ENCODE measurements at regions not wholly inside any gene's neighbourhood (a gene's known extent, or its start where the extent isn't known, plus 50 kb on each side); places are given as distances from the start of the nearest gene placed in this dataset.

DNA sequence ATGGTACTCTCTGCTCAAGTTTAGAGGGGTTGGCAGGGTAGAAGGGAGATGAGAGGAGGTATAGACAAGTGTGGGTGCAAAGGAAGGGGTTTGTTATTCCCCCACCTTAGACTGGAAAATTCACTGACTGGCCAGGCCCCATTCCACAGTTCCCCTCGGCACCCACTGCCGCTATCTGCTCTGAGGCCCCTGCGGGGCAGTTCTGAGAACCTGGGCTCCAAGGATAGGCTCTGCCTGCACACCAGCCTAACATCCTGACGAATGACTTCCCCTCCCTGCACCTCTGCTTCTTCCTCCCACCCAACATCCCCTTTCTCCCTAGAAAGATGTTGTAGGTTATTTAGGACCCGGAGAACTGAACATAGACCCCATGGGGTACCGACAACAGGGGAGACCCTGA lies 303.9 kb upstream of the HDAC4 start:
- H3K4me3 ChIP-seq (ENCODE audit: low read depth in 1 of 3, low read length in 3 of 3), result no peak overlapping the region
- no peak overlapping the region for H3K27ac ChIP-seq (ENCODE audit: low read depth in 1 of 2, low read length in 2 of 2)
- peak; percentile 9 for DNase-seq (ENCODE audit: low spot score)
- no peak for TF ChIP-seq EGR1 (IDR thresholded peaks at IDR 0.05; ENCODE audit: low read depth in 2 of 2)
- TF ChIP-seq ATF3 (IDR thresholded peaks at IDR 0.05), result no peak
- no peak for TF ChIP-seq FOXA2 (IDR thresholded peaks at IDR 0.05)
- TF ChIP-seq SP1 (IDR thresholded peaks at IDR 0.05), result no peak
- H3K4me1 ChIP-seq (ENCODE audit: control insufficient read depth in 4 of 4, insufficient read depth in 4 of 4, low read length in 3 of 4), result no peaks in the 10 kb centered on the region
- no peak overlapping the region for H3K9ac ChIP-seq (ENCODE audit: low read depth in 1 of 2, low read length in 2 of 2)
- peaks cover 1 to 7% (median 4%) of the 10 kb centered on the region in 4 donors for H3K9me3 ChIP-seq (ENCODE audit: control insufficient read depth in 4 of 4, low read length in 3 of 4)
- no peaks in the 10 kb centered on the region for H3K36me3 ChIP-seq (ENCODE audit: control insufficient read depth in 4 of 4, insufficient read depth in 3 of 4, low read depth in 1 of 4, low read length in 3 of 4)
- H3K27me3 ChIP-seq (ENCODE audit: control insufficient read depth in 4 of 4, insufficient read depth in 4 of 4, low read length in 3 of 4), result peaks cover 0 to 2% (median 0%) of the 10 kb centered on the region in 4 donors
- 88% methylated on average over 6 of the region's 6 CpGs for WGBS

DNA sequence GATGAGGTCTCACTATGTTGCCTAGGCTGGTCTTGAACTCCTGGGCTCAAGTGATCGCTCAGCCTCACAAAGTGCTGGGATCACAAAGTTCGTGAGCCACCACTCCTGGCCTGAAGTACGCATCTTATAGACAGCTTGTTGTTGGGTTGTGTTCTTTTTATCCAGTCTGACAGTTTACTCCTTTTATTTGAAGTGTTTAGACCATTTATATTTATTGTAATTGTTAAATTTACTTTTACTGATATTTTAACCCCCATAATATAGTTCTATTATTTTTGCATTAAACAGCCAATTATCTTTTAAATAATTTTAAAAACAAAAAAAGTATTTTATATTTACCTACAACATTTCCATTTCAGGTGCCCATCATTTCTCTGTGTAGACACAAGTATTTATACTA lies 303.0 kb upstream of the HDAC4 start:
- Histone ChIP-seq H3K4me3 (ENCODE audit: low read depth in 1 of 3, low read length in 3 of 3) (no peak overlapping the region), H3K9ac (ENCODE audit: low read depth in 1 of 2, low read length in 2 of 2) (no peak overlapping the region), H3K27ac (ENCODE audit: low read depth in 1 of 2, low read length in 2 of 2) (no peak overlapping the region), H3K4me1 (ENCODE audit: control insufficient read depth in 4 of 4, insufficient read depth in 4 of 4, low read length in 3 of 4) (no peaks in the 10 kb centered on the region), H3K27me3 (ENCODE audit: control insufficient read depth in 4 of 4, insufficient read depth in 4 of 4, low read length in 3 of 4) (peaks cover 0 to 2% (median 0%) of the 10 kb centered on the region in 4 donors), H3K36me3 (ENCODE audit: control insufficient read depth in 4 of 4, insufficient read depth in 3 of 4, low read depth in 1 of 4, low read length in 3 of 4) (no peaks in the 10 kb centered on the region), H3K9me3 (ENCODE audit: control insufficient read depth in 4 of 4, low read length in 3 of 4) (peaks cover 1 to 5% (median 3%) of the 10 kb centered on the region in 4 donors)
- WGBS, result 78% methylated on average over 3 of the region's 3 CpGs
- no peak for DNase-seq (ENCODE audit: low spot score)
- TF ChIP-seq YY1 (IDR thresholded peaks at IDR 0.05), result no peak
- no peak for TF ChIP-seq HNF4A (conservative IDR thresholded peaks at IDR 0.05)
- no peak for TF ChIP-seq FOXA2 (IDR thresholded peaks at IDR 0.05)
- no peak for TF ChIP-seq ATF3 (IDR thresholded peaks at IDR 0.05)
- no peak for TF ChIP-seq GABPA (IDR thresholded peaks at IDR 0.05 in 1 of 2, conservative IDR thresholded peaks at IDR 0.05 in 1 of 2)
- no peak for TF ChIP-seq EGR1 (IDR thresholded peaks at IDR 0.05; ENCODE audit: low read depth in 2 of 2)
- TF ChIP-seq, protein P1, sequence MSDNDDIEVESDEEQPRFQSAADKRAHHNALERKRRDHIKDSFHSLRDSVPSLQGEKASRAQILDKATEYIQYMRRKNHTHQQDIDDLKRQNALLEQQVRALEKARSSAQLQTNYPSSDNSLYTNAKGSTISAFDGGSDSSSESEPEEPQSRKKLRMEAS (IDR thresholded peaks at IDR 0.05), result no peak
- TF ChIP-seq, protein P2, sequence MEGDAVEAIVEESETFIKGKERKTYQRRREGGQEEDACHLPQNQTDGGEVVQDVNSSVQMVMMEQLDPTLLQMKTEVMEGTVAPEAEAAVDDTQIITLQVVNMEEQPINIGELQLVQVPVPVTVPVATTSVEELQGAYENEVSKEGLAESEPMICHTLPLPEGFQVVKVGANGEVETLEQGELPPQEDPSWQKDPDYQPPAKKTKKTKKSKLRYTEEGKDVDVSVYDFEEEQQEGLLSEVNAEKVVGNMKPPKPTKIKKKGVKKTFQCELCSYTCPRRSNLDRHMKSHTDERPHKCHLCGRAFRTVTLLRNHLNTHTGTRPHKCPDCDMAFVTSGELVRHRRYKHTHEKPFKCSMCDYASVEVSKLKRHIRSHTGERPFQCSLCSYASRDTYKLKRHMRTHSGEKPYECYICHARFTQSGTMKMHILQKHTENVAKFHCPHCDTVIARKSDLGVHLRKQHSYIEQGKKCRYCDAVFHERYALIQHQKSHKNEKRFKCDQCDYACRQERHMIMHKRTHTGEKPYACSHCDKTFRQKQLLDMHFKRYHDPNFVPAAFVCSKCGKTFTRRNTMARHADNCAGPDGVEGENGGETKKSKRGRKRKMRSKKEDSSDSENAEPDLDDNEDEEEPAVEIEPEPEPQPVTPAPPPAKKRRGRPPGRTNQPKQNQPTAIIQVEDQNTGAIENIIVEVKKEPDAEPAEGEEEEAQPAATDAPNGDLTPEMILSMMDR (IDR thresholded peaks at IDR 0.05; ENCODE audit: low read depth, low read length, missing input control), result no peak
- TF ChIP-seq, protein P3, sequence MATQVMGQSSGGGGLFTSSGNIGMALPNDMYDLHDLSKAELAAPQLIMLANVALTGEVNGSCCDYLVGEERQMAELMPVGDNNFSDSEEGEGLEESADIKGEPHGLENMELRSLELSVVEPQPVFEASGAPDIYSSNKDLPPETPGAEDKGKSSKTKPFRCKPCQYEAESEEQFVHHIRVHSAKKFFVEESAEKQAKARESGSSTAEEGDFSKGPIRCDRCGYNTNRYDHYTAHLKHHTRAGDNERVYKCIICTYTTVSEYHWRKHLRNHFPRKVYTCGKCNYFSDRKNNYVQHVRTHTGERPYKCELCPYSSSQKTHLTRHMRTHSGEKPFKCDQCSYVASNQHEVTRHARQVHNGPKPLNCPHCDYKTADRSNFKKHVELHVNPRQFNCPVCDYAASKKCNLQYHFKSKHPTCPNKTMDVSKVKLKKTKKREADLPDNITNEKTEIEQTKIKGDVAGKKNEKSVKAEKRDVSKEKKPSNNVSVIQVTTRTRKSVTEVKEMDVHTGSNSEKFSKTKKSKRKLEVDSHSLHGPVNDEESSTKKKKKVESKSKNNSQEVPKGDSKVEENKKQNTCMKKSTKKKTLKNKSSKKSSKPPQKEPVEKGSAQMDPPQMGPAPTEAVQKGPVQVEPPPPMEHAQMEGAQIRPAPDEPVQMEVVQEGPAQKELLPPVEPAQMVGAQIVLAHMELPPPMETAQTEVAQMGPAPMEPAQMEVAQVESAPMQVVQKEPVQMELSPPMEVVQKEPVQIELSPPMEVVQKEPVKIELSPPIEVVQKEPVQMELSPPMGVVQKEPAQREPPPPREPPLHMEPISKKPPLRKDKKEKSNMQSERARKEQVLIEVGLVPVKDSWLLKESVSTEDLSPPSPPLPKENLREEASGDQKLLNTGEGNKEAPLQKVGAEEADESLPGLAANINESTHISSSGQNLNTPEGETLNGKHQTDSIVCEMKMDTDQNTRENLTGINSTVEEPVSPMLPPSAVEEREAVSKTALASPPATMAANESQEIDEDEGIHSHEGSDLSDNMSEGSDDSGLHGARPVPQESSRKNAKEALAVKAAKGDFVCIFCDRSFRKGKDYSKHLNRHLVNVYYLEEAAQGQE (IDR thresholded peaks at IDR 0.05), result no peak
- TF ChIP-seq HNF4G (IDR thresholded peaks at IDR 0.05), result no peak
- TF ChIP-seq FOXA1 (IDR thresholded peaks at IDR 0.05), result no peak
- TF ChIP-seq RXRA (IDR thresholded peaks at IDR 0.05), result no peak
- no peak for TF ChIP-seq RAD21 (IDR thresholded peaks at IDR 0.05)
- no peak for TF ChIP-seq NR2F2 (IDR thresholded peaks at IDR 0.05)
- TF ChIP-seq, protein P4, sequence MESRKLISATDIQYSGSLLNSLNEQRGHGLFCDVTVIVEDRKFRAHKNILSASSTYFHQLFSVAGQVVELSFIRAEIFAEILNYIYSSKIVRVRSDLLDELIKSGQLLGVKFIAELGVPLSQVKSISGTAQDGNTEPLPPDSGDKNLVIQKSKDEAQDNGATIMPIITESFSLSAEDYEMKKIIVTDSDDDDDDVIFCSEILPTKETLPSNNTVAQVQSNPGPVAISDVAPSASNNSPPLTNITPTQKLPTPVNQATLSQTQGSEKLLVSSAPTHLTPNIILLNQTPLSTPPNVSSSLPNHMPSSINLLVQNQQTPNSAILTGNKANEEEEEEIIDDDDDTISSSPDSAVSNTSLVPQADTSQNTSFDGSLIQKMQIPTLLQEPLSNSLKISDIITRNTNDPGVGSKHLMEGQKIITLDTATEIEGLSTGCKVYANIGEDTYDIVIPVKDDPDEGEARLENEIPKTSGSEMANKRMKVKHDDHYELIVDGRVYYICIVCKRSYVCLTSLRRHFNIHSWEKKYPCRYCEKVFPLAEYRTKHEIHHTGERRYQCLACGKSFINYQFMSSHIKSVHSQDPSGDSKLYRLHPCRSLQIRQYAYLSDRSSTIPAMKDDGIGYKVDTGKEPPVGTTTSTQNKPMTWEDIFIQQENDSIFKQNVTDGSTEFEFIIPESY (IDR thresholded peaks at IDR 0.05), result no peak
- no peak for TF ChIP-seq SP1 (IDR thresholded peaks at IDR 0.05)

Data from liver (tissue), 8 donors.